DND-41 (cell line): ENCODE measurements at regions not wholly inside any gene's neighbourhood (a gene's known extent, or its start where the extent isn't known, plus 50 kb on each side); places are given as distances from the start of the nearest gene placed in this dataset.

Experiments used
- ATAC-seq: fragments of 200-7000 bp; cut with Tn5 transposase; 3 replicates; pipeline ENCODE4 v1.9.1; 2021; ENCODE audit warnings: low read depth; ENCODE audit not compliant: insufficient read depth
- DNase-seq: peaks from one replicate; pipeline ENCODE4 v3.0.0-alpha.2; 2020
- H2AFZ ChIP-seq: 2 replicates; pipeline ENCODE4 v1.6.0; 2012; ENCODE audit warnings: low read depth, low read length
- H3K27ac ChIP-seq: 2 replicates; pipeline ENCODE4 v1.5.1; 2012; ENCODE audit warnings: low read length, inconsistent platforms
- H3K27me3 ChIP-seq: fragments of 200-600 bp; sonication (generic); 2 replicates; pipeline ENCODE4 v1.6.0; 2012; ENCODE audit warnings: low read length, mild to moderate bottlenecking, inconsistent platforms; ENCODE audit not compliant: insufficient read depth, poor library complexity
- H3K36me3 ChIP-seq: 2 replicates; pipeline ENCODE4 v1.5.1; 2012; ENCODE audit warnings: low read length, inconsistent platforms; ENCODE audit not compliant: insufficient read depth
- H3K4me1 ChIP-seq: 2 replicates; pipeline ENCODE4 v1.5.1; 2012; ENCODE audit warnings: mild to moderate bottlenecking, low read length; ENCODE audit not compliant: insufficient read depth
- H3K4me2 ChIP-seq: 2 replicates; pipeline ENCODE4 v1.6.0; 2012; ENCODE audit warnings: mild to moderate bottlenecking, moderate library complexity, low read length, inconsistent platforms; ENCODE audit not compliant: insufficient read depth
- H3K4me3 ChIP-seq, 2 experiments: fragments of 200-600 bp in 1 of 2; shearing (Covaris generic) in 1 of 2; 2 replicates each; pipeline ENCODE4 v1.5.1; 2012 to 2016; ENCODE audit warnings: inconsistent platforms in 2 of 2, low read length in 2 of 2, mild to moderate bottlenecking in 2 of 2, low read depth in 1 of 2, moderate library complexity in 1 of 2
- H3K79me2 ChIP-seq: 2 replicates; pipeline ENCODE4 v1.6.0; 2012; ENCODE audit warnings: low read length, inconsistent platforms; ENCODE audit not compliant: insufficient read depth
- H3K9ac ChIP-seq: 2 replicates; pipeline ENCODE4 v1.6.0; 2012; ENCODE audit warnings: low read depth, mild to moderate bottlenecking, inconsistent platforms, low read length, moderate library complexity
- H3K9me3 ChIP-seq: 2 replicates; pipeline ENCODE4 v1.5.1; 2012; ENCODE audit warnings: low read length, moderate library complexity, mild to moderate bottlenecking, inconsistent platforms; ENCODE audit not compliant: insufficient read depth, severe bottlenecking
- H4K20me1 ChIP-seq: 2 replicates; pipeline ENCODE4 v1.6.0; 2012; ENCODE audit warnings: low read length; ENCODE audit not compliant: insufficient read depth
- EZH2 ChIP-seq: IDR thresholded peaks from 3 replicates; pipeline ENCODE4 v1.6.1; 2012; ENCODE audit warnings: borderline replicate concordance, low read depth, mild to moderate bottlenecking, moderate library complexity, low read length, inconsistent platforms; ENCODE audit not compliant: severe bottlenecking
- TF ChIP-seq, protein P1 (sequence below): IDR thresholded peaks from 2 replicates; pipeline ENCODE4 v1.5.1; 2012; ENCODE audit warnings: borderline replicate concordance, low read length, moderate library complexity, mild to moderate bottlenecking; ENCODE audit not compliant: poor library complexity, severe bottlenecking; ENCODE audit errors: extremely low read depth

- Histone ChIP-seq H4K20me1 (peaks cover 5% of the 10 kb centered on the region; the same call in 1 of the 2 replicates), H3K36me3 (no peaks in the 10 kb centered on the region), H3K4me1 (no peaks in the 10 kb centered on the region), H3K4me3 (no peak overlapping the region), H3K4me2 (no peak overlapping the region), H3K27ac (no peak overlapping the region), H3K9me3 (no peaks in the 10 kb centered on the region), H3K27me3 (peaks cover 12% of the 10 kb centered on the region), H3K9ac (no peak overlapping the region), H3K79me2 (no peaks in the 10 kb centered on the region), H2AFZ (no peak overlapping the region)
- TF ChIP-seq, protein P1, sequence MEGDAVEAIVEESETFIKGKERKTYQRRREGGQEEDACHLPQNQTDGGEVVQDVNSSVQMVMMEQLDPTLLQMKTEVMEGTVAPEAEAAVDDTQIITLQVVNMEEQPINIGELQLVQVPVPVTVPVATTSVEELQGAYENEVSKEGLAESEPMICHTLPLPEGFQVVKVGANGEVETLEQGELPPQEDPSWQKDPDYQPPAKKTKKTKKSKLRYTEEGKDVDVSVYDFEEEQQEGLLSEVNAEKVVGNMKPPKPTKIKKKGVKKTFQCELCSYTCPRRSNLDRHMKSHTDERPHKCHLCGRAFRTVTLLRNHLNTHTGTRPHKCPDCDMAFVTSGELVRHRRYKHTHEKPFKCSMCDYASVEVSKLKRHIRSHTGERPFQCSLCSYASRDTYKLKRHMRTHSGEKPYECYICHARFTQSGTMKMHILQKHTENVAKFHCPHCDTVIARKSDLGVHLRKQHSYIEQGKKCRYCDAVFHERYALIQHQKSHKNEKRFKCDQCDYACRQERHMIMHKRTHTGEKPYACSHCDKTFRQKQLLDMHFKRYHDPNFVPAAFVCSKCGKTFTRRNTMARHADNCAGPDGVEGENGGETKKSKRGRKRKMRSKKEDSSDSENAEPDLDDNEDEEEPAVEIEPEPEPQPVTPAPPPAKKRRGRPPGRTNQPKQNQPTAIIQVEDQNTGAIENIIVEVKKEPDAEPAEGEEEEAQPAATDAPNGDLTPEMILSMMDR: no peak
- TF ChIP-seq EZH2: no peak
- ATAC-seq (no peak), DNase-seq (no peak)
Measured at GRCh38 chr20:22460231-22460630, 124.1 kb downstream of the FOXA2 start.

- H3K27me3 ChIP-seq: peaks cover 11% of the 10 kb centered on the region
- H3K9ac ChIP-seq: no peak overlapping the region
- no peak for DNase-seq
- H3K27ac ChIP-seq: no peak overlapping the region
- H3K4me3 ChIP-seq: no peak overlapping the region
- no peak overlapping the region for H2AFZ ChIP-seq
- no peaks in the 10 kb centered on the region for H3K79me2 ChIP-seq
- no peak for TF ChIP-seq EZH2
- TF ChIP-seq, protein P1: no peak
- H4K20me1 ChIP-seq: peaks cover 5% of the 10 kb centered on the region; the same call in 1 of the 2 replicates
- H3K4me1 ChIP-seq: no peaks in the 10 kb centered on the region
- H3K4me2 ChIP-seq: no peak overlapping the region
- H3K36me3 ChIP-seq: no peaks in the 10 kb centered on the region
- no peaks in the 10 kb centered on the region for H3K9me3 ChIP-seq
- no peak for ATAC-seq
Measured at GRCh38 chr20:22459754-22460153, 124.6 kb downstream of the FOXA2 start.

DNA sequence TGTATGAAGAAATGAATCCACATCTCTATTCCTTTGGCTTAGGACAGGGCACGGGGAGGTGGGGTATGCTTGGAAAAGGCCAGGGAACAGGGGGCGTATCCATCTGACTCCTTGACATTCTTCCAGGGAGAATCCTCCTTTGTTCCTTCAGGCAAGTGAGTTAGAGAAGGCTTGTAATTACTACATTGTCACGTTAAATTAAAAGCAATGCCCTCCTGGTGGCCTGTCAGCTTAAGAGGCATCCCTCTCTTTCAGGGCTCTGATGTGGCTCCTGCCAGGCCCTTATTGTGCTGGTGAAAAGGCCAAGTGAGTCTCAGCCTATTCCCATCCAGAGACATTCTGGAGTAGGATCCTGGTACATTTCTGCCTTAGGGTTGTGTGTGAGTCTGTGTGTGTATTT is 128.3 kb downstream of the FOXA2 start:
- Histone ChIP-seq H2AFZ (no peak overlapping the region), H3K36me3 (no peaks in the 10 kb centered on the region), H3K9me3 (no peaks in the 10 kb centered on the region), H3K4me2 (no peak overlapping the region), H3K4me3 (no peak overlapping the region), H3K79me2 (no peaks in the 10 kb centered on the region), H3K27ac (no peak overlapping the region), H3K27me3 (peaks cover 3% of the 10 kb centered on the region), H3K4me1 (no peaks in the 10 kb centered on the region), H3K9ac (no peak overlapping the region), H4K20me1 (no peaks in the 10 kb centered on the region)
- ATAC-seq (no peak), DNase-seq (no peak)
- no peak for TF ChIP-seq EZH2
- TF ChIP-seq, protein P1: no peak

DNA sequence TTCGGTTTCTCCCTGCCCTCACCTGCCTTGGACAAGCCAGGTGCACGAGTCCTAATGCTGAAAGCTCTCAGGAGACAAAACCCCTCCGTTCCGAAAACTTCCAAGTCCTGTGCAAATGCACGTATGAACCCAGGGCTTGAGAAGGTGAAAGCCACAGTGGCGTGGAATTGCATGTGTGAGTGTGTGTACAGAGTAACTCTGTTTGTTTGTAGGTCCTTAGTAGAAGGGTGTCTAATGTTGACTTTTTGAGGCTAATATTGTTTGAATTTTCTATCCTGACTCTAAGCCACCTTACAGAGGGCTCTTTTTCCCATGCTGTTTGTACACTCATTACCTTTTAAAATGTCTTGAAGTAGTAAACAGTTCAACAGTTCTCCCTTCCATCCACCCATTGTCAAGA is 129.1 kb downstream of the FOXA2 start:
- no peak for TF ChIP-seq EZH2
- TF ChIP-seq, protein P1: no peak
- H3K4me3 ChIP-seq: no peak overlapping the region
- no peak for DNase-seq
- H3K27me3 ChIP-seq: peaks cover 3% of the 10 kb centered on the region
- H4K20me1 ChIP-seq: no peaks in the 10 kb centered on the region
- no peak overlapping the region for H3K9ac ChIP-seq
- no peak overlapping the region for H3K4me2 ChIP-seq
- H2AFZ ChIP-seq: no peak overlapping the region
- H3K79me2 ChIP-seq: no peaks in the 10 kb centered on the region
- no peaks in the 10 kb centered on the region for H3K36me3 ChIP-seq
- no peak for ATAC-seq
- H3K4me1 ChIP-seq: no peaks in the 10 kb centered on the region
- H3K9me3 ChIP-seq: no peaks in the 10 kb centered on the region
- no peak overlapping the region for H3K27ac ChIP-seq
